AG04450 (cell line): ENCODE measurements at regions not wholly inside any gene's neighbourhood (a gene's known extent, or its start where the extent isn't known, plus 50 kb on each side); places are given as distances from the start of the nearest gene placed in this dataset.

ENCODE experiments used
- CTCF ChIA-PET: fragments of 300-600, 350-600 bp; formaldehyde crosslinking; extraction: SDS; loops from one replicate; lab custom pipeline; 2022; ENCODE audit warnings: antibody characterized with exemption, inconsistent platforms; lab: Charles Lee
- POLR2A ChIA-PET: fragments of 350-600 bp; formaldehyde crosslinking; extraction: SDS; loops from one replicate; lab custom pipeline; 2021; ENCODE audit warnings: antibody characterized with exemption, inconsistent platforms; lab: Yijun Ruan, JAX
- DNase-seq: peaks from one replicate; pipeline ENCODE4 v3.0.0-alpha.2; 2011; ENCODE audit warnings: low read depth, low spot score
- H3K27ac ChIP-seq: one replicate; pipeline ENCODE4 v1.5.1; 2012; ENCODE audit warnings: low read depth, low read length, control low read depth
- H3K27me3 ChIP-seq: one replicate; pipeline ENCODE4 v1.6.0; 2012; ENCODE audit warnings: low read length; ENCODE audit not compliant: control insufficient read depth, insufficient read depth
- H3K4me3 ChIP-seq: 2 replicates; pipeline ENCODE4 v1.5.1; 2011; ENCODE audit warnings: mild to moderate bottlenecking, low read depth, low read length, control low read depth
- H3K9me3 ChIP-seq: 2 replicates; pipeline ENCODE4 v1.5.1; 2012; ENCODE audit warnings: low read length; ENCODE audit not compliant: control insufficient read depth, insufficient read depth
- CTCF ChIP-seq: IDR thresholded peaks from 2 replicates; pipeline ENCODE4 v1.5.1; 2011; ENCODE audit warnings: low read depth, low read length, control low read depth, inconsistent platforms

- no peak for DNase-seq
- no peaks in the 10 kb centered on the region for H3K27me3 ChIP-seq
- no peak for TF ChIP-seq CTCF
- no peak overlapping the region for H3K4me3 ChIP-seq
- ChIA-PET POLR2A (no interaction called here), CTCF (no interaction called here)
- H3K9me3 ChIP-seq, result no peaks in the 10 kb centered on the region
- no peak overlapping the region for H3K27ac ChIP-seq
Measured at GRCh38 chr6:67353861-67354260, 1281.2 kb upstream of the ADGRB3 start.

GRCh38 chr6:67352717-67353116, 1282.4 kb upstream of the ADGRB3 start:
- peaks cover 3% of the 10 kb centered on the region; the same call in 1 of the 2 replicates for H3K9me3 ChIP-seq
- no peak overlapping the region for H3K27ac ChIP-seq
- H3K27me3 ChIP-seq, result no peaks in the 10 kb centered on the region
- CTCF ChIA-PET, result no interaction called here
- POLR2A ChIA-PET, result no interaction called here
- no peak overlapping the region for H3K4me3 ChIP-seq
- no peak for TF ChIP-seq CTCF
- DNase-seq, result no peak

- TF ChIP-seq CTCF, result no peak
- H3K27me3 ChIP-seq, result no peaks in the 10 kb centered on the region
- H3K9me3 ChIP-seq, result peaks cover 10% of the 10 kb centered on the region
- CTCF ChIA-PET, result no interaction called here
- POLR2A ChIA-PET, result no interaction called here
- DNase-seq, result no peak
- no peak overlapping the region for H3K27ac ChIP-seq
- no peak overlapping the region for H3K4me3 ChIP-seq
Measured at GRCh38 chr6:67350729-67351128, 1284.4 kb upstream of the ADGRB3 start.

- Histone ChIP-seq H3K27ac (no peak overlapping the region), H3K4me3 (no peak overlapping the region), H3K27me3 (no peaks in the 10 kb centered on the region), H3K9me3 (peaks cover 10% of the 10 kb centered on the region)
- TF ChIP-seq CTCF, result no peak
- DNase-seq, result no peak
- ChIA-PET POLR2A (no interaction called here), CTCF (no interaction called here)
Measured at GRCh38 chr6:67345946-67346345, 1289.1 kb upstream of the ADGRB3 start.

- Histone ChIP-seq H3K4me3 (no peak overlapping the region), H3K9me3 (no peaks in the 10 kb centered on the region), H3K27ac (no peak overlapping the region), H3K27me3 (no peaks in the 10 kb centered on the region)
- ChIA-PET POLR2A (no interaction called here), CTCF (no interaction called here)
- no peak for DNase-seq
- no peak for TF ChIP-seq CTCF
Measured at GRCh38 chr6:67336014-67336413, 1299.1 kb upstream of the ADGRB3 start.
